ENCODE measurements at regions not wholly inside any gene's neighbourhood (a gene's known extent, or its start where the extent isn't known, plus 50 kb on each side); places are given as distances from the start of the nearest gene placed in this dataset.
"Not testable (repeated sequence)": the region's sequence is repeated elsewhere in the genome, so short reads cannot be mapped to it uniquely, and the experiment has no call there.

GRCh38 chr6:4340544-4340943 is 205.2 kb upstream of the ECI2 start:
- Histone ChIP-seq H3K27me3 (replicated peaks in 1 of 7) (no peaks in the 10 kb centered on the region), H3K4me3 (no peak overlapping the region), H3K36me3 (no peaks in the 10 kb centered on the region), H3K27ac (no peak overlapping the region), H3K9me3 (no peaks in the 10 kb centered on the region), H3K4me1 (peaks cover 0 to 3% (median 0%) of the 10 kb centered on the region in 6 donors)
- TF ChIP-seq CTCF (IDR thresholded peaks at IDR 0.05 in 8 of 11, conservative IDR thresholded peaks at IDR 0.05 in 3 of 11) = no peak
- WGBS, 5 donors = 86 to 93% (median 87%) methylated on average over 7 of the region's 7 CpGs
- intact Hi-C loops (cut with DNase I; ENCODE audit: low total_unique reads) = no loop called here
- DNase-seq = no peak

- no peak overlapping the region for H3K4me3 ChIP-seq
- TF ChIP-seq POLR2AphosphoS5 (IDR thresholded peaks at IDR 0.05) = no peak
- TF ChIP-seq CTCF (IDR thresholded peaks at IDR 0.05 in 8 of 11, conservative IDR thresholded peaks at IDR 0.05 in 3 of 11) = no peak
- no peak for TF ChIP-seq POLR2A (IDR thresholded peaks at IDR 0.05)
- H3K27ac ChIP-seq = no peak overlapping the region
- intact Hi-C loops (cut with DNase I; ENCODE audit: low total_unique reads) = no loop called here
- peaks cover 0 to 3% (median 0%) of the 10 kb centered on the region in 6 donors for H3K4me1 ChIP-seq
- no peaks in the 10 kb centered on the region for H3K36me3 ChIP-seq
- DNase-seq = no peak
- WGBS, 5 donors = 84 to 92% (median 87%) methylated on average over 3 of the region's 3 CpGs
- H3K9me3 ChIP-seq = no peaks in the 10 kb centered on the region
- peaks cover 0 to 4% (median 0%) of the 10 kb centered on the region in 7 donors for H3K27me3 ChIP-seq (replicated peaks in 1 of 7)
These were observed 203.5 kb upstream of the ECI2 start for GRCh38 chr6:4338884-4339283.

GRCh38 chr6:4336778-4337442 is 201.5 kb upstream of the ECI2 start:
- TF ChIP-seq POLR2AphosphoS5 (IDR thresholded peaks at IDR 0.05) = peak in 1 of 3 donors; percentile 31
- no peak for TF ChIP-seq POLR2A (IDR thresholded peaks at IDR 0.05)
- TF ChIP-seq CTCF (IDR thresholded peaks at IDR 0.05 in 8 of 11, conservative IDR thresholded peaks at IDR 0.05 in 3 of 11) = no peak
- peak overlapping the region in 1 of 8 donors; percentile 41 for H3K27ac ChIP-seq
- H3K27me3 ChIP-seq (replicated peaks in 1 of 7) = peaks cover 0 to 4% (median 0%) of the 10 kb centered on the region in 7 donors
- intact Hi-C loops (cut with DNase I; ENCODE audit: low total_unique reads) = no loop called here
- no peaks in the 10 kb centered on the region for H3K9me3 ChIP-seq
- no peak for DNase-seq
- H3K4me3 ChIP-seq = no peak overlapping the region
- 50 to 80% (median 68%) methylated on average over 8 of the region's 8 CpGs for WGBS, 5 donors
- H3K36me3 ChIP-seq = no peaks in the 10 kb centered on the region
- H3K4me1 ChIP-seq = peaks cover 0 to 3% (median 0%) of the 10 kb centered on the region in 6 donors

- Histone ChIP-seq H3K4me1 (peaks cover 0 to 3% (median 0%) of the 10 kb centered on the region in 6 donors), H3K36me3 (no peaks in the 10 kb centered on the region), H3K27ac (no peak overlapping the region), H3K27me3 (replicated peaks in 1 of 7) (peaks cover 0 to 4% (median 0%) of the 10 kb centered on the region in 7 donors), H3K9me3 (no peaks in the 10 kb centered on the region), H3K4me3 (no peak overlapping the region)
- no peak for DNase-seq
- intact Hi-C loops (cut with DNase I; ENCODE audit: low total_unique reads) = no loop called here
- 48 to 62% (median 55%) methylated on average over 4 of the region's 4 CpGs for WGBS, 5 donors
- TF ChIP-seq POLR2AphosphoS5 (IDR thresholded peaks at IDR 0.05) (no peak), POLR2A (IDR thresholded peaks at IDR 0.05) (no peak), CTCF (IDR thresholded peaks at IDR 0.05 in 8 of 11, conservative IDR thresholded peaks at IDR 0.05 in 3 of 11) (no peak)
These were observed 200.7 kb upstream of the ECI2 start for GRCh38 chr6:4336084-4336483.

GRCh38 chr6:4334158-4334740 is 198.9 kb upstream of the ECI2 start:
- H3K36me3 ChIP-seq; intact Hi-C loops (cut with DNase I; ENCODE audit: low total_unique reads); H3K4me3 ChIP-seq; H3K27ac ChIP-seq; H3K9me3 ChIP-seq; DNase-seq; H3K27me3 ChIP-seq (replicated peaks in 1 of 7); H3K4me1 ChIP-seq: not testable (repeated sequence)
- 87 to 93% (median 93%) methylated on average over 24 of the region's 24 CpGs for WGBS, 5 donors

Data from spleen (tissue), 11 donors.